K562 (cell line): ENCODE measurements at regions not wholly inside any gene's neighbourhood (a gene's known extent, or its start where the extent isn't known, plus 50 kb on each side); places are given as distances from the start of the nearest gene placed in this dataset.

ENCODE experiments used
- ATAC-seq: fragments of 200-7000 bp; cut with Tn5 transposase; 3 replicates; pipeline ENCODE4 v1.9.1; 2020; ENCODE audit warnings: moderate library complexity
- BruUV-seq: library from RNA; stranded (reverse); fragments of 400-500 nt; replicated peaks from 2 replicates; lab custom pipeline; 2021; lab: Mats Ljungman, UMichigan
- CTCF ChIA-PET: fragments of 300-600 bp; formaldehyde crosslinking; extraction: SDS; loops from one replicate; lab custom pipeline; 2021; ENCODE audit warnings: low intra/inter-chr PET ratio; lab: Yijun Ruan, JAX
- POLR2A ChIA-PET: fragments of 300-600, 350-650 bp; sonication (Branson Sonifier 250); formaldehyde crosslinking; extraction: SDS; loops from one replicate; lab custom pipeline; 2021; ENCODE audit warnings: antibody characterized with exemption, inconsistent platforms; lab: Yijun Ruan, JAX
- DNase-seq, 4 experiments: peaks; one replicate each; pipeline versions ENCODE4 v3.0.0 to v3.0.0-alpha.2; 2011 to 2018; ENCODE audit warnings: low spot score in 3 of 4, mixed read lengths in 3 of 4; ENCODE audit errors: extremely low read depth in 1 of 4
- FAIRE-seq: peaks from 2 replicates; lab custom pipeline; 2011; peaks lifted over from hg19 to GRCh38; lab: Jason Lieb, UNC
- H2AFZ ChIP-seq: 2 replicates; pipeline ENCODE4 v1.6.0; 2011; ENCODE audit warnings: low read depth, low read length, control low read depth, inconsistent platforms
- H3K27ac ChIP-seq: fragments of 200-600 bp; 3 replicates; pipeline ENCODE4 v1.8.0; 2011; ENCODE audit warnings: low read depth, mild to moderate bottlenecking, control low read depth, inconsistent platforms, low read length, moderate library complexity, mixed read lengths; ENCODE audit errors: extremely low read depth
- H3K27me3 ChIP-seq, 2 experiments: fragments of 300-600 bp in 1 of 2; 2 replicates in 1 of 2; 3 replicates in 1 of 2; pipeline versions ENCODE4 v1.6.0 to v1.8.0; 2011; ENCODE audit warnings: inconsistent platforms in 2 of 2, low read length in 2 of 2, mild to moderate bottlenecking in 1 of 2, mixed read lengths in 1 of 2, moderate library complexity in 1 of 2; ENCODE audit not compliant: control insufficient read depth in 2 of 2, insufficient read depth in 2 of 2
- H3K36me3 ChIP-seq: fragments of 300-600 bp; 3 replicates; pipeline ENCODE4 v1.8.0; 2011; ENCODE audit warnings: mild to moderate bottlenecking, low read length, inconsistent platforms; ENCODE audit not compliant: control insufficient read depth, insufficient read depth
- H3K4me1 ChIP-seq, 2 experiments: fragments of 200-600 bp in 1 of 2; replicated peaks in 1 of 2; 2 replicates in 1 of 2; 3 replicates in 1 of 2; pipeline versions ENCODE4 v1.5.1 to v1.8.0; 2011; ENCODE audit warnings: inconsistent platforms in 2 of 2, low read length in 2 of 2, mild to moderate bottlenecking in 1 of 2, mixed read lengths in 1 of 2, moderate library complexity in 1 of 2; ENCODE audit not compliant: control insufficient read depth in 2 of 2, insufficient read depth in 2 of 2
- H3K4me2 ChIP-seq: 2 replicates; pipeline ENCODE4 v1.6.1; 2011; ENCODE audit warnings: low read length, control low read depth, inconsistent platforms, mixed read lengths; ENCODE audit not compliant: insufficient read depth
- H3K4me3 ChIP-seq: fragments of 200-600 bp; sonication (generic), shearing (Covaris generic); 2 replicates; pipeline ENCODE4 v1.5.1; 2016; ENCODE audit warnings: control low read depth, inconsistent platforms
- H3K79me2 ChIP-seq: fragments of 200-600 bp; 3 replicates; pipeline ENCODE4 v1.8.0; 2011; ENCODE audit warnings: low read length, inconsistent platforms; ENCODE audit not compliant: control insufficient read depth, insufficient read depth
- H3K9ac ChIP-seq, 2 experiments: 2 replicates each; pipeline versions ENCODE4 v1.6.0 to v1.6.1; 2011; ENCODE audit warnings: low read depth in 2 of 2, low read length in 2 of 2, control low read depth in 1 of 2, inconsistent platforms in 1 of 2, mild to moderate bottlenecking in 1 of 2, mixed read lengths in 1 of 2; ENCODE audit not compliant: insufficient read depth in 1 of 2
- H3K9me1 ChIP-seq: one replicate; pipeline ENCODE4 v1.6.0; 2011; ENCODE audit warnings: inconsistent platforms, mild to moderate bottlenecking, low read length, moderate library complexity; ENCODE audit not compliant: control insufficient read depth, insufficient read depth
- H3K9me3 ChIP-seq: replicated peaks from 2 replicates; pipeline ENCODE4 v1.5.1; 2011; ENCODE audit warnings: low read depth, low read length, inconsistent platforms; ENCODE audit not compliant: control insufficient read depth, insufficient read depth
- H4K20me1 ChIP-seq: replicated peaks from 2 replicates; pipeline ENCODE4 v1.6.1; 2011; ENCODE audit warnings: low read length, inconsistent platforms, mixed read lengths; ENCODE audit not compliant: control insufficient read depth, insufficient read depth
- IRF9 ChIP-seq: fragments of 450-650 bp; IDR thresholded peaks from 2 replicates; pipeline ENCODE4 v1.6.1; 2016; ENCODE audit warnings: missing biosample characterization, missing genetic modification characterization
- PKNOX1 ChIP-seq: fragments of 450-650 bp; IDR thresholded peaks from 2 replicates; pipeline ENCODE4 v1.6.1; 2016
- SMARCC2 ChIP-seq: fragments of 450-650 bp; IDR thresholded peaks from 2 replicates; pipeline ENCODE4 v1.6.1; 2017; ENCODE audit warnings: antibody characterized with exemption, moderate library complexity, mild to moderate bottlenecking, low read depth
- TBL1XR1 ChIP-seq, 2 experiments: IDR thresholded peaks; 2 replicates each; pipeline ENCODE4 v1.6.1; 2012; ENCODE audit warnings: improper control_type of control experiment in 2 of 2, low read length in 2 of 2, mild to moderate bottlenecking in 1 of 2
- ZNF146 ChIP-seq: IDR thresholded peaks from one replicate; pipeline ENCODE4 v1.6.1; 2018; ENCODE audit warnings: missing compliant biosample characterization; ENCODE audit not compliant: unreplicated experiment
- ZNF561 ChIP-seq: fragments of 450-650 bp; formaldehyde crosslinking; conservative IDR thresholded peaks from 2 replicates; pipeline ENCODE4 v1.4.0; 2020; ENCODE audit warnings: mild to moderate bottlenecking, moderate library complexity
- WGBS: fragments of 100-300 bp; shearing (Covaris generic); methylation state at CpG from one replicate; pipeline ENCODE4 v1.1.6; 2016; ENCODE audit warnings: low coverage, mixed read lengths; ENCODE audit not compliant: insufficient coverage; ENCODE audit errors: missing lambda C conversion rate; 5-methylcytosine and 5-hydroxymethylcytosine counted together
- in situ Hi-C: fragments of 300-500 bp; cut with MboI; formaldehyde crosslinking; loops from 4 replicates; pipeline ENCODE4 v1.15.0; 2018; ENCODE audit warnings: inconsistent platforms, mixed read lengths
- intact Hi-C: fragments of 100-400 bp; cut with micrococcal nuclease; formaldehyde crosslinking; loops from 2 replicates; pipeline ENCODE4 v1.14.2; 2022

DNA sequence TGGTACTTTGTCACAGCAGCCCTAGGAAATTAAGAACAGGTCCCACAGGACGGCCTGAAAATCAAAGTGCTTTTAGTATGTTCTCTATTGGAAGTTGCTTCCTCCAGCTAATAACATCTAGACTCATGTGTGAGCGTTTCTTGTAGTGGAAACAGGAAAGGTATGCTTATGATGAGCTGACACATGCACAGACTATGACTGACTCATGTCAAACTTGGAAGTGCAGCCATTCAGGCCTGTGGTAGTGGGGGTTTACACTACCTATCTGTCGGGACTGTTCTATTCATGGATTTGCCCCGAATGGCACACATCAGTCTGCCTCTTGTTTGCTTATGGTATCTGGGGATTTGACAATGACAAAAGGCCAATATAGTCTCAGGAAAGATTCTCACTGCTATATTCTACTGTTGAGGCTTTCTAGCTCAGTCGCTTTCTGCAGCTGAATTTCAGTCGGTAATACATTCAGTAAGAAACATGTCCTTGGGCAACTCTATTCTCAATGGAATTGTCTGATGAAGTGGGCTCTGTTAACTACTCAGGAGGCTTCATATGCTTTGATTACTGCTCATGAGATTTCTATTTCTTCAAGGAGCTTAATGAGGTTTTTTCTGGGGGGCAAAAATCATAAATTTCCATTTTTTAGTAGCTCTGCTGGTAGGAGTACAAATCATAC, 270.3 kb upstream of the DAAM1 start:
- Histone ChIP-seq H3K9ac (no peak overlapping the region), H3K79me2 (no peaks in the 10 kb centered on the region), H3K4me1 (no peaks in the 10 kb centered on the region), H2AFZ (no peak overlapping the region), H3K27ac (no peak overlapping the region), H3K4me2 (no peak overlapping the region), H3K4me3 (no peak overlapping the region), H4K20me1 (no peaks in the 10 kb centered on the region), H3K36me3 (no peaks in the 10 kb centered on the region)
- in situ Hi-C loops, result no loop called here
- intact Hi-C loops, result no loop called here
- no peak for DNase-seq
- 0% methylated on average over 5 of the region's 6 CpGs for WGBS
- TF ChIP-seq PKNOX1 (no peak), ZNF561 (CRISPR knock-in tag) (no peak), SMARCC2 (no peak), ZNF146 (no peak), TBL1XR1 (IDR thresholded peaks at IDR 0.05; ENCODE audit: low read length in 2 of 2) (no peak), IRF9 (tag) (no peak)
- TF ChIP-seq, all 486 proteins: peak for 0
- no TSS peak for BruUV-seq
- no peaks in the 10 kb centered on the region for H3K9me3 ChIP-seq
- FAIRE-seq (no peak), ATAC-seq (no peak)
- no peaks in the 10 kb centered on the region for H3K9me1 ChIP-seq
- ChIA-PET CTCF (no interaction called here), POLR2A (interaction anchor here (0.6 kb wide), 1 partner anchor 55 kb away, joined by 3 read pairs; no protein-coding TSS in a partner anchor)
- H3K27me3 ChIP-seq, result peaks cover 0 to 4% of the 10 kb centered on the region in 2 experiments; a peak in 1 of 5 replicates
